DMS53 treated with DMSO at 0.1 percent for 48 hours (cell line): ENCODE measurements at regions not wholly inside any gene's neighbourhood (a gene's known extent, or its start where the extent isn't known, plus 50 kb on each side); places are given as distances from the start of the nearest gene placed in this dataset.
"Not testable (repeated sequence)": the region's sequence is repeated elsewhere in the genome, so short reads cannot be mapped to it uniquely, and the experiment has no call there.

Experiments
- DNase-seq: peaks from one replicate; lab custom pipeline; 2025; ENCODE audit not compliant: unreplicated experiment; lab: John Stamatoyannopoulos, UW

DNA sequence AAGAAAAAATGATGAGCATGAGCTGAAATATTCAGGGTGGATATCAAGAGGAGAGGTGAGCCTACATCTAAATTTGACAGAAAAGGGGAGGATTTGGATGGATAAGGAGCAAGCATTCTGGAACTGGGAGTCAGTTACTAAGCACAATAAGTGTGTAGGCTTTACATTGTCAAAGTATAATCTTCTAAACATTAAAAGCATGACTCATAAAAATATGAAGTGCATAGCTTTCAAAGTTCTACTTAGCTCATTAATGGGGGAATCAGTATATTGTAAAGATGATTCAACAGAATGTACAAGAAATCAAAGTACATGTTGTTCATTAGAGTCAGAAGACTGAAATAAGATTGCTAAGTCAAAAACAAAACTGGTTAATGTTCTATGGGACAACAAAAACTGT lies 248.0 kb upstream of the GAS1 start:
- no peak for DNase-seq

DNA sequence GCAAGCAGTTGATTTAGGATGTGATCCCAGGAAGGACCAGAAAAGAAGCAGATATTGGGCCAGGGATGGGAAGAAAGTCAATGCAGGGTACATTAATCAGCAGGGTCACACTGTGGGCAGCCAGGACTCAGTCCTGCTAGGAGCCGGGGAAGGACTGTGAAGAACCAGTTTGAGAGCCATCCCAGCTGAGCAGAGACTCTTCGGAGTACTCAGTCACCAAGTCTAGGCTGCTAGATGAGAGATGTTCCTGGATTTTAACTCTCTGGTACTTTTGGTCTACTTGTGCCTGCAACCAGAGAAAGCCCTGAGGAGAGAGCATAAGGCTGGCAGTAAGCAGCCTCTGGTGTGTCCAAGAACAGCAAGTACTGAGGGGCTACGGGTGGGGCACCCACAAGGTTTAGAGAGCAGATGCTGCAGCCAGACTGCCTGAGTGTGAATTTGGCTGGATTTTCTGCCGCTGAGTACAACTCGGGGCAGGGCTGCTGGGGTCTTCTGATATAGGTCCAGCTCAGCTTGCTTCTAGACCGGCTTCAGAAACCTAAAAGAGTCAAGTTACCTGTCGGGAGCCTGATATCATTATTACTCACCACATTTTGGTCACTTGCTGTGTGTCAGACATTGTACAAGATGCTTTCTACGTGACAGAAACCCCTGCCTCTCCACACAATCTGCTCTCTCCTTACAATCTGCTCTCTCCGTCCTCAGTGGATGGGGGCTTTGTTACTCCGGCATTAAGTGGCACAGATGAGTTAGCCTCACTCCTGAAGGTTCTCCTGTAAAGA lies 250.2 kb upstream of the GAS1 start:
- no peak for DNase-seq

DNA sequence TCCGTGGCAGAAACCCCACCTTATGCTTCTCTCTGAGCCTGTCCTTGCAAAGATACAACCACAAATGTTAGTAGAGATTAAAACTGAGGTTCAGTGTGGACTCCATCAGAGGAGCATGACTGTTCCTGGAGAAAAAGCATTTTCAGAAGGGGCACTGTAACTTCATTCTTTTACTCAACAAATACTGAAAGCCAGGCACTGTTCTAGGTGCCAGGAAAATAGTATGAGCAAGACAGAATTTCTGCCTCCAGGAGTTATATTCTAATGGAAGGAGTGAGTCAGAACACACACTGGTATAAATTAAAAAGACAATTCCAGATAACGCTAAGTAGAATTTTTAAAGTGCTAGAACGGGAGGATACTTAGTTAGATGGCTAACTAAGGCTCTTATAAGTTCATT lies 251.4 kb upstream of the GAS1 start:
- DNase-seq = no peak

DNA sequence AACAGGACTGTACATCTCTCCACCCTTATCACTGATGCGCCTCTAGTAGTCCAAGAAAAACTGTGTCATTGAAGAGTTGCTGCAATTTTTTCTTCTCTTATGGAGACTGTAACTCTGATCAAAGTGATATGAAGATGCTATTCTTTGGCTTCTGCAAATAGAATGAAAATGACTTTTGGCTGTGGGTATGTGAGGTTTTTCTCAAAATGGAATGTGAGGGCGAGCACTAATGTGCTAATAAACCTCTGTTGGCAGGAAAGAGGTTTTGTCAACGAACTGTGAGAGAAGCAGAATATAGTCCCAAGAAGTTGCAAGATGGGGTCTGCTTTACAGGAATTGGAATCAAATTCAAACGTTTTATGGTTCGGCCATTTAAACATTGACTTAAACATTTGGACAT lies 252.0 kb upstream of the GAS1 start:
- no peak for DNase-seq

DNA sequence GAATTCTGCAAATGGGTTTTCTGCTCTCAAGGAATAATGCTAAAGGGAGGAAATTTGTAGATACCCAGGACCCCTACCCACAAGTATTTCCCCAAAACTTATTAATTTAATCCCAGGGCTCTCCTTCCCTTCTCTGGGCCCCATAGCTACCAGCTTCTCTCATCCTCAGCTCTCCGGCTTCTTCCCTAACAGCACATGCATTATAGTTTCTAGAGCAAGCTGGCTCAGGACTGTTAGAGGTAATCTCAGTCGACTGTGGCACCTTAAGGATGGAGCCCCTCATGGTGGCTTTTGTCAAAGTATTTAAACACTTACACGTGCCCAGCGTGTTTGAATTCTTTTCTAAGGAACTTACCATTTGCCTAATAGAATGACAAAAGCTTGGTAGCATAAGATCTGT lies 252.5 kb upstream of the GAS1 start:
- no peak for DNase-seq

DNA sequence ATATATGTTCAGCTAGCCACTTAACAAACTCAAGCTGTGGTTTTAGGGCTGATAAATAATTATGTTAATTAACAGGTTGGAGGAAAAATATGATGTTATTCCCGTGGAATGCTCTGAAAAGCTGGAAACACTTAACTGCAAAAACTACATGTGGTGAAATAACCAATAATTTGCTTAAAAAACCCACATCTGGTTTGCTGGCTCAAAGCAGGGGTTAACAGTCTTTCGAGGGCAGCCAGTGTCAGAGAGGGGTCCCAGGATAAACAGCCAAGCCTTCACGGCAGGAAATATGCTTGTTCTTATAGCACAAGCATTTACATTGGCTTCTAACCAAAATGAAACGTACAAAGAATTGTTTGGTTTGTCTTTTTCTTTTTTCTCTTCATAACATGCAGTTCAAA lies 254.0 kb upstream of the GAS1 start:
- no peak for DNase-seq

DNA sequence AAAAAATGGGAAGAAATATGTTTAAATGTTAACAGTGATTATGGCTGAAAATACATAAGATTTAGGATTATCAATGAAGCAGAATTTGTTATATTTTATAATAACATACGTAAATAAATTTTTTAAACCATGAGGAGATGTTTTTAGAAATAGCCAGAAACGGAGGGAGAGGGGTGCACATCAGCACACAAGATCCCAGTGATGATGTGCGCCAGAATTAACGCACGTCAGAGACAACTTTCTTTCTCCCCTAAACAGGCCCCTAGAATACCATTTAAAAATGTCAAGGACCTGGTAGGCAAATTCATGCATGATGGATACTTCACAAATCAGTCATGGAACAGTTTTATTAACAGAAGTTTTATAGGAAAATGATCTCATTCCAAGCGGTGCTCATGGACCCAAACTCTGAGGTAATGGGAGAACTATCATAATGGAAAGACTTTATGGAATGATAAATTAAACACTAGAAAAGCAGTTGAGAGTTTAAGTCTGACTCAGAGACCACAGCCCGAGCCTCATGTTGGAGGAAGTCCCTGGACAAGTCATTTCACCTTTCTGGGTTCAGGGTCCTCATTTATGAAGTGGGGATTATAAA lies 258.9 kb upstream of the GAS1 start:
- DNase-seq = no peak

DNA sequence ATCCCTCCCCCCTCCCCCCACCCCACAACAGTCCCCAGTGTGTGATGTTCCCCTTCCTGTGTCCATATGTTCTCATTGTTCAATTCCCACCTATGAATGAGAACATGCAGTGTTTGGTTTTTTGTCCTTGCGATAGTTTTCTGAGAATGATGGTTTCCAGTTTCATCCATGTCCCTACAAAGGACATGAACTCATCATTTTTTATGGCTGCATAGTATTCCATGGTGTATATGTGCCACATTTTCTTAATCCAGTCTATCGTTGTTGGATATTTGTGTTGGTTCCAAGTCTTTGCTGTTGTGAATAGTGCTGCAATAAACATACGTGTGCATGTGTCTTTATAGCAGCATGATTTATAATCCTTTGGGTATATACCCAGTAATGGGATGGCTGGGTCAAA lies 263.4 kb upstream of the GAS1 start:
- DNase-seq = not testable (repeated sequence)

DNA sequence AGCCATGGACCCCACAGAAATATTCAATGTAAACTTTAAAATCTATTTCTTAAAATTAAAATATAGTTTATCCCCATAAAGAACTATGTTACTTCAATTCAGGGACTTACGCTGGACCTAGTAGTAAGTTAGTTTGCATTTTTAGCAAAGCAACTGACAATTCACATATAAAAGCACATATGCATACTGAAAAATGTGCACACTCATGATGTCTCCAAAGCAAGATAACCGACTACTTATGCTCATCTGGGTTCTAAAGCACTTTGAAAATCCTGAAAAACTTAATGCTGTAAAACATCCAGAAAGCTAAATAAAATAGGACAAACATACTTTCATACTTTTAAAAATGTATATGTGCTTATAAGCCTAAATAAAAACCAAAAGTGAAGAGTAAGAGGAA lies 264.4 kb upstream of the GAS1 start:
- no peak for DNase-seq

DNA sequence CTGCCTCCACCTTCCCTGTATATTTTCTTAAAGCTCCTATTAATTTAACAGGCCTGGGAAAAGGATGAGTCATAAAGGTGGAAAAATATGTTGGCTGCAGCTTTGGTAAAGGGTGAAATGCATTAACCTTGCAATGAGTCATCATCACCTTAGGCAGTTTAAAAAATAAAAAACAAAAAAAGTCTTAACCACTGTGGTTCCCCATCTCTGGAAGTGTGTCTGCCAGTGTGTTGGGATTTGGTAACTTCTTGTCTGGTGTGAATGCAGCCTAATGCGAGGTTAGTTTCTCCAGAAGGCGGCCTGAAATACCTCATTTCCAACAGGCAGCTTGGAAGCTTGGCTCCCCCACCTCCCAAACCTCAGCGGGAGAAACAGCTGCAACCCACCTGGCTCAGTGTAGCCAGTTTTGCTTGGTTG lies 265.3 kb upstream of the GAS1 start:
- no peak for DNase-seq

DNA sequence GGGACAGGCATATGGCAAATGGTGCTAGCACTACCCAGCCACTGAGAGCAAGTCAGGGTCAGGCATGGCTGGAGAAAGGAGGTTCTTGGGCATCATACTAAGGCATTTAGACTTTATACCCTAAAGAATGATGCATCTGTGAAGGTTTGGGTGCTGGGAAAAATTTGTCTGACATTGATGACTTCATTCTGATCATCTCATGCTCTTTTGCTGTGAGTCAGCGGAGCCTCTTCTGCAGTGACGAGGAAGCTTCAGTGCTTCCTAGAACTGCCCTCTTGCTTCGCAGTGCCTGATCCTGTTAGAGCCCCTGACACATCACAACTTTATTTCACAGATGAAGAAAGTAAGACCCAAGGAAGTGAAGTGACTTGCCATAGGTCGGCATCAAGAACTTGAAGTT lies 266.6 kb upstream of the GAS1 start:
- DNase-seq = no peak

DNA sequence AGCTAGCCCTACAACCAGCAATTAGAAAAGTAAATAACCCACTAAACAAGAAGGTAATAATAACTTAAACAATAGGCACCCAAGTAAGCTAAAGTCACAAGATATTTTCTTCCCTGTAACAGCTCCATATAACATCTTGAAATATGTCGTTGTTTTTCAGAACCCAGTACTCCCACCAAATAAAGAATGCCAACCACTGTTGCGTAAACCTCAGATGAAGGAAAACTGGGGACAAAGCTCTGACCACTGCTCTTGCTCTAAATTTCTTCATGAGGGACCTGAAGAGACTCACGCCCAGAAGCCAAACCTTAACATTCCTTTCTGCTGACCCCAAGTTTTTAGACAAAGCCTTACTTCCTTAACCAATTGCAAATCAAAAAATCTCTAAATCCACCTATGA lies 267.7 kb upstream of the GAS1 start:
- no peak for DNase-seq

DNA sequence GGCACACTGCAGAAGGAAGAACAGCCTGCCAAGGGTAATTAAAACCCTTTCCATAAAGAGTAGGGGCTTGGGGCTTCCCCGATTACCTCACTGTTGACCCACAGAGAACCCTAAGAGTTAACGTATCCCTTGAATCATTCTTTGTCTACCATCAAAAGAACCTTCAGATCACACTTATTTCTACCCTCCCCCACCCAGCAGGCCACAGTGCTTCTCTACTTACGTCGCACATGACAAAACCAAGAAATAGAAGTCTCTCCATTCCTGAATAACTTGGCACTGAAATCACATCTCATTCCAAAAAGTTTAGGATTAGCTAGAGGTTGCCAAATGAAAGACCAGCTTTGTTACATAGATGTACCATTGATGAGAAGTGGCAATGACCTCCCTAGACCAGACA lies 268.7 kb upstream of the GAS1 start:
- no peak for DNase-seq

DNA sequence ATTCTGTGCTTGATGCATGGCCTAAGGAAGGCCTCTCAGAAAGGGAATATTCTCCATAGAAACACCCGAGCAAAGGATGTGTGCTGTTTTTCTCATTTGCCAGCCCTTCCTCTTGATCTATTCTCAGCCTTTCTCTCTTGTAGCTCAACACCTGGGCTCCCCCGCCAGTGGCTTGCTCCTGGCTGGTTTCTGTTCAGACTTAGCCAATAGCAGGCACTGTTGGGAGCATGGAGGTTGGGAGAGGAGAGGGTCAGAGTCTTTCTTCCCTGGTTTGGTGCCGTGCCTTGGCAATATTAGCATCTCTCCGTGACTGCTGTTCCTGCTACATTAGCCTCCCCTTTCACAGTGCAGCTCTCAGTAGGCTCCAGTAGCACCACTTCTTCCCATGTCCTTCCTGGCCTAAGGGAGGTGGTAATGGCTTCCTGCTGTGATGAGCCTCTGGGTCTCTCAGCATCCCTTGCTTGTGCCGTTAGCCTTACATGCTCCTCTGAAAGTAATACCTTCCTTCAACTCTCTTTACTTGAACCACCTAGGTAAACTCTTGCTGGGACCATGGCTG lies 269.7 kb upstream of the GAS1 start:
- no peak for DNase-seq

DNA sequence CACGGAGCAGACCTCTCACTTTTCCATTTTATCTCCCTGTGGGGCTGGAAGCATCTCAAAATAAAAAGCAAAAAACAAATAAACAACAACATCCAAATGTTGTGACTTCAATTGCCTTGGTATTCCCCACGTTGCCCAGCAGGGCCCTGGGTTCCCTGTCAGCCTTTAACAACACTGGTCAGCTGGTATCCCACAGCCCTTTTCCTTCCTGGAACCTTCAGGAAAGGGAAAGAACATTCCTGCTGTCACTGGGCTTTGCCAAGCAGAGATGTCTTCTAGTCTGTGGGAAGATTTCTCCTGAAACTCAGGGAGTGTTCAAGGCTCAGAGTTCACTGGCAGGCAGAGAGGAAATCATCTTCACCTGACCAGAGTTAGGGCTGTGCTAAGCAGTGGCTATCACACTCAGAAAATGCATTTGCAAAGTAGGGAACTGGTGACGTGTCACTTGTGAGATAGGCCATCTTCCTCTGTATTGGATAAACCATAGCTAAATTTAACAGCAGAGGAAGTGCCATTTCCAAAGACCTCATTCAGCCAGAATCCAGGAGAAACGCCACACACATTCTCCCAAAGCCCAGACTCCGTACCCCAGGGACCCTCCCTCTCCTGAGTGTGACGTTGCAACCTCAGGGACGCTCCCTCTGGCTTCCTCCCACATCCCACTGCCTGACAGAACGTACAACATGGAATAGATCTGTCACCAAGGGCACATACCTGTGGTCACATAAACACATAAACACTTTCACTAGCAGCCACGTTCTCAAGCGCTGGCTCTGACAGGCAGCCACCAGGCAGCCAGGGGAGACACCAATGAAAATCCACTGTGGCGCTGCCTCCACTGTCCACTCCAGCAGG lies 274.0 kb upstream of the DAPK1 start:
- DNase-seq = no peak

DNA sequence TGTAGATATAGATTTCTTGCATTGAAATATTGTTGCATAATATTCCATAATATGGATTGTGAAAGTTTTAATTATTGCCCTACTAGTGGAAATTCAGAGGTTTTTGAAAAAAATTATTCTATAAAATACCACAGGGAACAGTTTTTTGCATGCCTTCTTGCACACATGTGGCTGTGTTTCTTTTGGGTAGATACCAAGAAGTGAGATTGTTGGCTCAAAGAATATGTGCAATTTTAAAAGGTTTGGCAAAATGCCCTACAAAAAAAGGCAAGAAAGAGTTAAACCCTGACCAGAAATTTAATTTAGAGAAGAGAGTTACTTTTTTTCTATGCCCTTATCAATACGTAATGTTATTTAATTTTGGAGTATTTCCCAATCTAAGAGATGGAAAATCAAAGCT lies 270.8 kb upstream of the DAPK1 start:
- no peak for DNase-seq

DNA sequence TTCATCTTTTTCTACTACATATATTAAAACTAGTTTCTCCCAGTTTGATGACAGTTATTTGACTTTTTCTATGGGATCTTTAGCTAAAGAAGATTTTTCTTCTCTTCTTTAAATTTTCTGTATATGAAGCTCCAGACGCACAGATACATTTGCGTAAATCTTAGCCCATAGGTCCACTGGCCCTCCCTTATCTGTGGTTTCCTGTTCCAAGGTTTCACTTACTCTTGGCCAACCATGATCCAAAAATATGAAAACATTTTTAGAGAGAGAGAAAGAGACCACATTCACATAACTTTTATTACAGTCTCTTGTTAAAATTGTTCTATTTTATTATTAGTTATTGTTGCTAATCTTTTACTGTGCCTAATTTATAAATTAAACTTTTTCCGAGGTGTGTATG lies 270.2 kb upstream of the DAPK1 start:
- no peak for DNase-seq

DNA sequence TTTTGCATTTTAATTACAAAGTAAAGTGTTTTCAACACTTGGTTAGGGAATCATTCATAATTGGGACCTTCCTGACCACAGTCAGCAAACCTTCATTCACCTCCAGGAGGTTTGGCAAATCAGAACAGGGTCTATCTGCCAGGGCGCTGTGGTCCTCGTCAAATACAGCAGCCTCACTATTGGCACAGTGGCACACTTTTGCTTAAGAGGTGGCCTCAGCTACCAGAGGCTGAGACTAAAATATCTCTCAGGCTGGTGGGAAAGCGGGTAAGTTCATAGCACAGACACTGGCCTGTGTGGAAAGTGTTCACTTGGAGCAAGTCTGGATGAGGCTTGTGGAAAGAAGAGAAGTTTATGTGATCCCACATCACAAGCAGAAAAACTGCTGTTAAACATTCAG lies 268.6 kb upstream of the DAPK1 start:
- no peak for DNase-seq

DNA sequence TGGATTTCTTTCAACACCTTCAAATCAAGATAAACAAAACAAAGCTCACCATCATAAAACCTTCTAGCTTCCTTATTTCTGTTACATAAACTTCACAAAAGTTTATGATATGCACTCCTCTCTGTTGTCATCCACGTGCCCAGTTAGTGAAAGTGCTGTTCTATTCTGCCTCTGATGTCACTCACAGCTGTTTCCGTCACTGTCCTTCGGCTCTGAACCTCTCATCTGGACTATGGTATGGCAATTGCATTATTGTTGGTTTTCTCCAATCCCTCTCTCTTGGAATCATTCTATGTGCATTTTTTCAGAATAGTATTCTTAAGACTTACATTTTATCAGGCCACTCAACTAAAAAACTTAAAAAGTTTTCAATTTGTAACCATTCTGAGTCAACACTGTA lies 264.2 kb upstream of the DAPK1 start:
- DNase-seq = no peak

DNA sequence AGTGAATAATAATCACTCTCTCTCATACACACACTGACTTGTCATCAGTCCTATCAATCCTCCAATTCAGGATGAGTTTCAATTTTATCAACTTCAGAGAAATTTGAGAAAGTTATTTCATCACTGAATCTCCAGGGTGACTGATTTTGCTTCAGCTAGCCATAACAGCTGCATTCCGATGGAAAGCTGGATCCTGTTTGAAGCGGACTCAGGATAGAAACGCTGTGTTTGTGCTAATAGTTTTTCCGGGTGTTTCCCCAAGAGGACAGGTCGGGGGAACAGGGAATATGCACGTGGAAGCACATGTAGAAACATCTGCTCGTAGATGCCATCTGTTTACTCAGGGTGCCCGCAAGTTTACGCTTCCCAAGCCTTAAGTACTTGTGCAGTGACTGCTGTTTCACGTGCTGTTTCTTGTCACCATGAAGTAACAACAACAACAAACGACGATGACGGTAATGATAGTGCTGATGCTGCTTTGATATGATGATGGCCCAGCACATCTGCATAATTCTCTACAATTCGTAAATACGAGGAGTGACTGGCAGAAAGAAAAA lies 263.7 kb upstream of the DAPK1 start:
- no peak for DNase-seq

DNA sequence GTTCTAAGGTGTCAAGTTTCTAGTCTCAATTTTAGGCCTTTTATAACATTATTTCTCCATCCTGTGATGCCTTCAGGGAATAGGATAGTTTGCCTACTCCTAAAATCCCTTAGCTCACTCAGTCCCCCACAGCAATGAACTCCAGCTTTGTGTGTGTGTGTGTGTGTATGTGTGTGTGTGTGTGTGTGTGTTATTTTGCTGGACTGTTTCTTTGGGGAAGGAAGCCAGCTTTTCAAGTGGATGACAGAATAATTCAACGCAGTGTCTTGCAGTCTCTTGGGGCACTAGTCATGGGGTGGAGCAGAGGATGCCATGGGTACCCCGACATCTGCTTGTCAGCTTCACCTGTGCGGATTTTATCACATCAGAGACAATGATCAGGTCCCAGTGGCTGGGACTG lies 262.8 kb upstream of the DAPK1 start:
- DNase-seq = no peak

DNA sequence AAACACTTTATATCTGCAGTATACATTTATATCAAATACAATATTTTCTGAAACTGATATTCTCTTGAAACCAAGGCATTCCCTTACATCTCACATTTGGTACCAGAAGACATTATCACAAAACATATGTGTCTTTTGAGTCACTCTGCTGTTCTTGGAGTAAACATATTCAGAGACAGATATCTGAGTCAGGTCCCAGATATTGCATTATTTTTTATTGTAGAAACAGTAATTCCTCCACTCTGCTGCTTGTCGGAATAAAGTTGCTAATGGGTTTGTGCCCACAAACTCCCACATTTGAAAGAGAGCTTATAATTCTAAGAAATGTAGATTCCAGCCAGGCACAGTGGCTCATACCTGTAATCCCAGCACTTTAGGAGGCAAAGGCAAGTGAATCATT lies 261.1 kb upstream of the DAPK1 start:
- no peak for DNase-seq
